ENCODE measurements at regions not wholly inside any gene's neighbourhood (a gene's known extent, or its start where the extent isn't known, plus 50 kb on each side); places are given as distances from the start of the nearest gene placed in this dataset.

- DNase-seq (ENCODE audit: low spot score) = no peak
These were observed 385.5 kb upstream of the MEF2C start for GRCh38 chr5:89268460-89268859.

GRCh38 chr5:89267788-89268187 is 384.8 kb upstream of the MEF2C start:
- DNase-seq (ENCODE audit: low spot score) = no peak

DNA sequence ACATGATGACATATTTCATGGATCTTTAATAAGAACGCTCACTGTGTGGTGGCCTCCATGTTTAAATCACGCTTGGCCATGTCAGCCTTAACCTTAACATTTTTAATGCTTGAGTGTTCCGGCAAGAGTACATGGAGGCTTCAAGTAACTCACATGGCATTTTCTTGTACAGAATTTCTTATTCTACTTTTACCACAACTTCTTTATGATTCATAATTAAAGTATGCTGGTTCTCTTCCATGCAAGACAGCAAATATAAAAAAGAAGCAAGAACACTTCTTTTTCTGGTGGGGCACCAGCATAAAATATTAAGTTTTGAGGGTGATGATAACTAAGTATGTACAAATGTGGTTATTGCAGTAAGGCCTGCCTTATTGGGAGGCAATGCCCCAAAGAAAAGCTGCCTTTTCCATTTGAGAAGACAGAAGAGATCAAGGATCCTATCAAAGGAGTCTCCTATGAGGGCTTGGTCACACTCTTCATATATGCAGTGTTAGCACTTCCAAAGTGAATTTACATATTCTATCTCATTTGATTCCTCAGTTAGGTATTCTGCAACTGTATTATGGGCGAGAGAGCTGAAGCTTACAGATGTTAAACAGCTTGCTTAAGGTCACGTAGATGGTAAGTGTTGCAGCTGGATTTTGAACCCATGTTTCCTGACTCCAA is 382.7 kb upstream of the MEF2C start:
- DNase-seq (ENCODE audit: low spot score) = peak; percentile 21

DNA sequence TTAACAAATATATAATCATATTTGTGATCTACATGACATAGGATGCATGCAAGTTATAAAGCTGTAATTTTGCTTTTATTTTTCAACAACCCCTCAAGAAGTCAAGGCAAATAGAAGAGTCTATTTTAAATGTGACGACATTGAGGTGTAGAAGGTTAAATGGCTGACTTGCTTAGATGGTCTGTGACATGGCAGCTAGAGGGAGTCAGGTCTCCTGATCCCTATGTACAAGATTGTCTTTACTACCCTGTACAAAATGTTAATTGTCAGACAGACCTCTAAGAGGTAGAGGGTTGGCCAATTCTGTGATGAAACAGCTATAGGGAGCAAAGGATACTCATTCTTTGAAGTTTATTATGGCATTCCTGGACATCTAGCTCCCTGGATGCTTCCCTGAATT is 380.9 kb upstream of the MEF2C start:
- no peak for DNase-seq (ENCODE audit: low spot score)

DNA sequence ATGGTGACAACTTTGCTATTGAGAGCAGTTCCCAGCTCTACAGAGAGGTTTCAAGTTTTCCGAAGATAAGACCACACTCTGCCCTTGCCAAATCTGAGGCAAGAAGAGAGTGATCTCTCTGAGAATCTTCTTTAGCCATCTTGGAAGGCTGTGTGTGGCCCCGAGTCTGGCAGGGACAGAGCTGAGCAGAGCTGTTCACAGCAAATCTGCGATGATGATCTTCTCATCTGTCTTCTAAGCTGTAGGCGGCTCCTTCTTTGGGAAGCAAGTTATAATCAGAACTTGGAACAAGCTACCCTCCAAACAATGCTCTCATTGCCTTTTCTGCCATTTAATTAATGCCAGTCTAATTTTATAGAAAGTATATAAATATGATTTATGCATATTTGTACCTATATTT is 379.0 kb upstream of the MEF2C start:
- DNase-seq (ENCODE audit: low spot score) = no peak

DNA sequence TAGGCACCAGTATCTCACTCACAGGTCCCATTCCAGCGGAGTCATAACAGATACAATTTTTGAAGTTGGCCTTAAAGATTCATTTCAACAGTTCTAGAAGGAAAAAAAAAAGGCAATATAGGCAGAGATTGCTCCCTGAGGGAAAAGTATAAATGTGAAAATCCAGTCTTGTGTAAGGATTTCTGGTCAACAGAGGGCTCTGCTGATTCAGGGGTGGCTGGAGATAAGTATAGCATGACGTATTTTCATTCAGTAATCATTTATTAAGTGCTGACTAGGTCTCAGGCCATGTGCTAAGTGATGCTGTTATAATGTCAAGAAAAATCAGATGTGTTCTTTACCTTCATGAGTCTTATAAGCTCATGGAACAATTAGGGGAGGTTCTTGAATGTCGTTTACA is 377.3 kb upstream of the MEF2C start:
- no peak for DNase-seq (ENCODE audit: low spot score)

DNA sequence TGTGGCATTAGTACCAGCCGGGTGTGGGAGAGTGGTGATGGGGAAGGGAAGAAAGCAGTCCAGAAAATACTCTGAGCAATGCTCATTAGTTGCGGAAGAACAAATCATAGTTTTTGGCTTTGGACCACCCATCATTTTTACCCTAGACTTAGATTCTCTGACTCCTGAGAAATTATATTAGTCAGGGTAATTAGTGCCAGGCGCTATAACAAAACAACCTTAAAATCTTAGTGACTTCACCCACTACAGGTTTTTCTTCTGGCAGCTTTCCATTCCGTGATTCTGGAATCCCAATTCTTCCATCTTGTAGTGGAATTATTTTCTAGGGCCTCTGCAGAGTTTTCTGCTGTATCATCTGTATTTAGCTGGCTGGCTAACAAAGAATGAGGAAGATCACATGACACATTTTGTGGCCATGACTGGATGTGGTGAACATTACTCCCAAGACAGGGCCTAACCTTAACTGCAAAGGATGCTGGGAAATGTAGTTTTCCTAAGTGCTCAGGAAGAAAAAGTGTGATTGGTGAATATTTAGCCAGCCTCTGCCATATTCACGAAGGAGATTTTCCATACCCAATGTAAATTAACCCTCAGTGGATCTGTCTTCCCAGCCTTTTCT is 373.0 kb upstream of the MEF2C start:
- no peak for DNase-seq (ENCODE audit: low spot score)

- no peak for DNase-seq (ENCODE audit: low spot score)
These were observed 370.8 kb upstream of the MEF2C start for GRCh38 chr5:89253666-89254352.

DNA sequence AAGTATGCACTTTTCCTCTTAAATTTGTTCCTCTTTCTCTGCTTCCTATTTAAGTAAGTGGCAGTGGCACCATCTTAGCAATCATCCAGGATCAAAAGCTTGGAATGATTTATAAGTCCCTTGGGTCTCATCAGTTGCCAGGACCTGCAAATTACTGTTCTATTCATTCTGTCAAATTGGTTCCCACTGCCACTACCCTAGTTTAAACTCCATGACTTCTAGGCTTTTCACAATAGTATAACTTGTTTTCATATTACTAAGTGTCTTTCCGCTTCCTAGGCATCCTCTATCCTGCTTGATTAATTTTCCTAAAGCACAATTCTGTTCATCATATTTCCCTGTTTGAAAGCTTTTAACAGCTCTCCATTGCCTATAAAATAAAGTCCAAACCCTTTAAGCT is 363.9 kb upstream of the MEF2C start:
- DNase-seq (ENCODE audit: low spot score) = no peak

GRCh38 chr5:89246252-89246651 is 363.3 kb upstream of the MEF2C start:
- no peak for DNase-seq (ENCODE audit: low spot score)

- no peak for DNase-seq (ENCODE audit: low spot score)
These were observed 360.6 kb upstream of the MEF2C start for GRCh38 chr5:89243611-89244010.

DNA sequence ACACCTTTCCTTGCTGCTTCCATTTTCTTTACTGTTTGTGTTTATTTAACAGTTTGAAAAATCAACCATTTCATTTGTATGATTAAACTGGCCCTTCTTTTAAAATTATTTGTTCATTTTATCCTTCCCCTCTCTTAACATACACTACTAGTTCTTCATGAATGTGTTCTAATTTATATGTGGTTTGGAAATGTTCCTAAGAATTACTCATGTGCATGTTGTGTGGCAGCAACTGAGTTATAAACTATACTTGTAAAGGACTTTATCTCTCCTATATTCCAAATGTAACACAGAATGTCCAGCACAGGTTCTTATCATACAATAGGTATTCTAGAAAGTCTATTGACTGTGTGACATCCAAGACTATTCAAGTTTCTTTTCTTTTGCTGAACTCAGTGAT is 358.2 kb upstream of the MEF2C start:
- DNase-seq (ENCODE audit: low spot score) = no peak

DNA sequence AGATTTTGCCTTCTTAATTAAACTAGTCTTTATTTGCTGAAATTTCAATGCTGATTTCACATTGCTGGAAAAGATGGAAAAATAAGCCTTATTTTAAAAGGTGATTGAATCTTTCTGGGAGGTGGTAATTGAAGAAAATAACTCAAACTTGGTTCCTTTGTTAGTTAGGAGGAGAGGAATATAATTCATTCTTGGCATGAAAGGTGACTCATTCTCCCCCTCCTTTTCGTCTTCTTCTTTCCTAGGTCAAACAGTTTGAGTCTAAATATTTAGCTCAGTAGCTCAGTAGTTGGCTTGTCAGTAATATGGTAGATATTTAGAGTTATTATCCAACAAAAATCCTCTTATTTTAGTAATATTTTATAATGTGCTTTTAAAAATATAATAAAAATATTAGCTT is 353.9 kb upstream of the MEF2C start:
- no peak for DNase-seq (ENCODE audit: low spot score)

DNA sequence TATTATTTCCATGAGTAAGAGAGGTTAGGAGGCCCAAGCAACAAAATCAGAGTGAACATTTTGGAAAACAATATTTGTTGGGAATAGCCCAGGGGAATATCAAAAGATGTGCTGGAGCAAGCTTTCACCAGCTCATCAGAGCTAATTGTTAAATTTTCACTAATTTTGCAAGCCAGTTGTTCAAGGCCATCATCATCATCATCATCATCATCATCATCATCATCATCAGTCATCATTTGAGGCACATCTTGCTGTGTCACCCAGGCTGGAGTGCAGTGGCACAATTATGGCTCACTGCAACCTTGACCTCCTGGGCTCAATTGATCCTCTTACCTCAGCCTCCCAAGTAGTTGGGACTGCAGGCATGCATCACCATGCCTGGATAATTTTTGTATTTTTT is 350.5 kb upstream of the MEF2C start:
- no peak for DNase-seq (ENCODE audit: low spot score)

DNA sequence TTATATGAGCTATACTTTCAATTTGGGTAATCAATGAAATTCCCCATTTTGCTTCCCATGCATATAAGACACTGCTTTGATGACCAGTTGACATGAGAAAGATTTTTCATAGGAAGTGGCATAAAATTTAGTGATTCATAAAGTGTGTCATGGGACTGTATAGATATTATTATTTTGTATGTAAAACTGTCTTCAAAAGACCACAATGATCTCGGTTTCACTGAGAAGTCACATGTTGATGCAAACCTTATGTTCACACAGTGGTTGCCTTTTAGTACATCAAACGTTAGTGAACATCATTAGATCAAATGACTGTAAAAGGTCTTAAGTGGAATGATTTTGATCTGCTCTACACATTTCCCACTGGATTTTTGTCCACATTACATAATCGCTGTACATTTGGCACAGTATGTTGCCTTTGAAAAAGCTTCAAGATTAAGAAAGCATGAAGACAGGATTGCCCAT is 349.2 kb upstream of the MEF2C start:
- DNase-seq (ENCODE audit: low spot score) = no peak

GRCh38 chr5:89230178-89230577 is 347.2 kb upstream of the MEF2C start:
- DNase-seq (ENCODE audit: low spot score) = no peak

- no peak for DNase-seq (ENCODE audit: low spot score)
These were observed 346.5 kb upstream of the MEF2C start for GRCh38 chr5:89229331-89230070.

DNA sequence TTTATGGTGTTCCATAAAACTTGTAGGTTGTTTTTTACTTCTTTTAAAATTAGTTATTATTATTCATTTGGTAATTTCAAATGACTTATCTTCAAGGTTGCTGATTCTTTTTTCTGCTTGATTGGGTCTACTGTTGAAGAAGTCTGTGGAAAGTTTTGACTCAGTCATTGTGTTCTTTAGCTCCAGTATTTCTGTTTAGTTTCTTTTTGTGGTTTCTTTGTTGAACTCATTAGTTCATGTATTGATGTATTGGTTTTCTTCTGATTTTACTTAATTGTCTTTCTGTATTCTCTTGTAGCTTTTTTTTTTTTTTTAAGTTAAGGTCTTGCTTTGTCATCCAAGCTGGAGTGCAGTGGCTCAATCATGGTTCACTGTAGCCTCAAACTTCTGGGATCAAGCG is 345.4 kb upstream of the MEF2C start:
- DNase-seq (ENCODE audit: low spot score) = no peak

- DNase-seq (ENCODE audit: low spot score) = no peak
These were observed 335.4 kb upstream of the MEF2C start for GRCh38 chr5:89218364-89218763.

GRCh38 chr5:89216606-89217005 is 333.6 kb upstream of the MEF2C start:
- no peak for DNase-seq (ENCODE audit: low spot score)

GRCh38 chr5:89213573-89213972 is 330.6 kb upstream of the MEF2C start:
- peak; percentile 12 for DNase-seq (ENCODE audit: low spot score)

DNA sequence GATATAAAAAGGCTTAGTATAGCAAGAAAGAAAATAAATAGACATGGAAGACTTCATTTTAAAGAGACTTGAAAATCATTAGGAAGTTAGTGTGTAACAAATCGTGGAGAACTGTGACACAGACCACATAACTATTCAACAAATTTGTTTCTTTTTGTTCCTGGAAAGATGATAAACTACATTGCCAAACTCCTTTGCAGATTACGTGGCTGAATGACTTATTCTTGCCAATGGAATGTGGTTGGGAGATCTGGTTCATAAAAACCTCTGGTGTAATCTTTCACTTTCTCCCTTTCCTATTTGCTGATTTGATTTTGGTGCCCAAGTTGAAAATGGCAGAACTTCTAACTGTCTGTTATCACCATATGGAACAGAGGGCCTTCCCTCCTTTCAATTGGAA is 328.9 kb upstream of the MEF2C start:
- DNase-seq (ENCODE audit: low spot score) = peak; percentile 67

DNA sequence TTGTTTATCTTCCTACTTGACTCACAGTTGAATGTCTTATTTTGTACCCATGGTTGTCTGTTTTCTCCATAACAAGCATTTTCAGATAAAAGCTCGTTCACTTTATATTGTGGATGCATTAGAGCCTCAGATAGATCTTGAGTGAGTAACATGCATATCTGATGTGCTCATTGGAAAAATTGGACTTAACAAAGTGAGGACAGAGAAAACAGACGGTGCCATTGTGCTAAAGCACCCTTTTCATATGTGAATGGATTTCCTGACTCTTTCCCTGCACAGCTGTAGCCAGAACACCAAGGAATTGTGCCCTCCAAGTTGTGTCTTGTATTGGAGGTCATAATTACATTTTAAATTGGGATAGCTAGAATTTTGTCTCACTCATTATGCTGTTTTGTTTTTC is 325.8 kb upstream of the MEF2C start:
- no peak for DNase-seq (ENCODE audit: low spot score)
